OCI-LY3 (cell line): ENCODE measurements at regions not wholly inside any gene's neighbourhood (a gene's known extent, or its start where the extent isn't known, plus 50 kb on each side); places are given as distances from the start of the nearest gene placed in this dataset.

ENCODE experiments used
- H2AFZ ChIP-seq: fragments of 200-600, 300-600 bp; shearing (Covaris generic); 2 replicates; pipeline ENCODE4 v1.6.0; 2014; ENCODE audit warnings: antibody characterized with exemption, low read depth, low read length
- H3K27ac ChIP-seq: fragments of 200-600, 300-600 bp; sonication (generic); 2 replicates; pipeline ENCODE4 v1.5.1; 2014; ENCODE audit warnings: mild to moderate bottlenecking, low read length, moderate library complexity, mixed read lengths
- H3K27me3 ChIP-seq: fragments of 200-600, 300-600 bp; sonication (generic); 2 replicates; pipeline ENCODE4 v1.6.1; 2014; ENCODE audit warnings: low read depth, low read length, mixed read lengths
- H3K36me3 ChIP-seq: fragments of 200-600, 300-600 bp; sonication (generic); replicated peaks from 2 replicates; pipeline ENCODE3; 2014; ENCODE audit warnings: low read depth, low read length, mixed read lengths
- H3K4me1 ChIP-seq: fragments of 300-600, 200-600 bp; sonication (generic); 2 replicates; pipeline ENCODE4 v1.6.1; 2014; ENCODE audit warnings: low read length, mixed read lengths
- H3K4me2 ChIP-seq: fragments of 200-600, 300-600 bp; sonication (generic); 2 replicates; pipeline ENCODE4 v1.6.1; 2014; ENCODE audit warnings: low read length, mixed read lengths
- H3K4me3 ChIP-seq: fragments of 300-600, 200-600 bp; sonication (generic); 2 replicates; pipeline ENCODE4 v1.5.1; 2014; ENCODE audit warnings: antibody characterized with exemption, mild to moderate bottlenecking, low read length, moderate library complexity
- H3K79me2 ChIP-seq: fragments of 300-600, 200-600 bp; shearing (Covaris generic); 2 replicates; pipeline ENCODE4 v1.6.1; 2014; ENCODE audit warnings: mild to moderate bottlenecking, low read length, mixed read lengths
- H3K9ac ChIP-seq: fragments of 300-600, 200-600 bp; shearing (Covaris generic); 2 replicates; pipeline ENCODE4 v1.6.0; 2014; ENCODE audit warnings: mild to moderate bottlenecking, low read length, moderate library complexity
- H3K9me3 ChIP-seq: fragments of 200-600, 300-600 bp; shearing (Covaris generic); 2 replicates; pipeline ENCODE4 v1.6.1; 2014; ENCODE audit warnings: low read length, mixed read lengths; ENCODE audit not compliant: insufficient read depth
- H4K20me1 ChIP-seq: fragments of 200-600, 300-600 bp; sonication (generic); 2 replicates; pipeline ENCODE4 v1.6.1; 2016; ENCODE audit warnings: low read length, mixed read lengths; ENCODE audit not compliant: insufficient read depth
- CTCF ChIP-seq: fragments of 200-600, 300-600 bp; sonication (generic); IDR thresholded peaks from 2 replicates; pipeline ENCODE4 v1.5.1; 2014; ENCODE audit warnings: antibody characterized with exemption, low read length, low read depth
- EZH2phosphoT487 ChIP-seq: fragments of 200-600 bp; shearing (Covaris generic); IDR thresholded peaks from 2 replicates; pipeline ENCODE4 v1.6.1; 2018; ENCODE audit warnings: antibody characterized with exemption, mixed run types, low read depth

GRCh38 chr3:182438398-182438797, 354.9 kb upstream of the ATP11B start:
- Histone ChIP-seq H3K9ac (no peak overlapping the region), H3K27ac (no peak overlapping the region), H3K4me2 (no peak overlapping the region), H3K9me3 (no peaks in the 10 kb centered on the region), H3K4me1 (0 out of 2 replicates have a peak, but pooled peaks cover 2% of the 10 kb centered on the region), H3K27me3 (no peaks in the 10 kb centered on the region), H2AFZ (no peak overlapping the region), H3K36me3 (no peaks in the 10 kb centered on the region), H3K4me3 (no peak overlapping the region), H4K20me1 (no peaks in the 10 kb centered on the region), H3K79me2 (no peaks in the 10 kb centered on the region)
- TF ChIP-seq EZH2phosphoT487, result no peak
- no peak for TF ChIP-seq CTCF

GRCh38 chr3:182440101-182440500, 353.2 kb upstream of the ATP11B start:
- Histone ChIP-seq H3K9me3 (no peaks in the 10 kb centered on the region), H2AFZ (no peak overlapping the region), H3K9ac (no peak overlapping the region), H3K27me3 (no peaks in the 10 kb centered on the region), H4K20me1 (no peaks in the 10 kb centered on the region), H3K36me3 (no peaks in the 10 kb centered on the region), H3K4me2 (no peak overlapping the region), H3K79me2 (no peaks in the 10 kb centered on the region), H3K27ac (no peak overlapping the region), H3K4me1 (0 out of 2 replicates have a peak, but pooled peaks cover 2% of the 10 kb centered on the region), H3K4me3 (no peak overlapping the region)
- TF ChIP-seq EZH2phosphoT487 (no peak), CTCF (no peak)

GRCh38 chr3:182445576-182445975, 347.7 kb upstream of the ATP11B start:
- no peak overlapping the region for H3K4me2 ChIP-seq
- no peak for TF ChIP-seq CTCF
- no peak for TF ChIP-seq EZH2phosphoT487
- H3K9ac ChIP-seq, result no peak overlapping the region
- no peak overlapping the region for H3K27ac ChIP-seq
- no peak overlapping the region for H2AFZ ChIP-seq
- no peaks in the 10 kb centered on the region for H4K20me1 ChIP-seq
- H3K36me3 ChIP-seq, result no peaks in the 10 kb centered on the region
- no peaks in the 10 kb centered on the region for H3K27me3 ChIP-seq
- no peaks in the 10 kb centered on the region for H3K79me2 ChIP-seq
- no peak overlapping the region for H3K4me3 ChIP-seq
- H3K4me1 ChIP-seq, result 0 out of 2 replicates have a peak, but pooled peaks cover 2% of the 10 kb centered on the region
- no peaks in the 10 kb centered on the region for H3K9me3 ChIP-seq

GRCh38 chr3:182450942-182451787, 342.1 kb upstream of the ATP11B start:
- Histone ChIP-seq H3K4me3 (no peak overlapping the region), H3K27me3 (no peaks in the 10 kb centered on the region), H4K20me1 (no peaks in the 10 kb centered on the region), H2AFZ (no peak overlapping the region), H3K9ac (no peak overlapping the region), H3K4me2 (no peak overlapping the region), H3K36me3 (no peaks in the 10 kb centered on the region), H3K4me1 (no peaks in the 10 kb centered on the region), H3K79me2 (no peaks in the 10 kb centered on the region), H3K27ac (no peak overlapping the region), H3K9me3 (no peaks in the 10 kb centered on the region)
- TF ChIP-seq EZH2phosphoT487 (no peak), CTCF (no peak)
